ENCODE measurements at regions not wholly inside any gene's neighbourhood (a gene's known extent, or its start where the extent isn't known, plus 50 kb on each side); places are given as distances from the start of the nearest gene placed in this dataset.

GRCh38 chr3:22471557-22471956 lies 720.5 kb upstream of the ZNF385D start:
- Histone ChIP-seq H3K4me1 (no peaks in the 10 kb centered on the region), H3K9me3 (no peaks in the 10 kb centered on the region), H3K27ac (no peak overlapping the region), H3K4me2 (no peak overlapping the region), H3K4me3 (no peak overlapping the region)
- ATAC-seq (no peak), DNase-seq (ENCODE audit: low read depth in 1 of 2, low spot score in 1 of 2) (no peak), FAIRE-seq (no peak)
- POLR2A ChIA-PET, result no interaction called here
- TF ChIP-seq ATOH8 (CRISPR knock-in tag; IDR thresholded peaks at IDR 0.05; ENCODE audit: low read depth) (no peak), EHF (CRISPR knock-in tag; IDR thresholded peaks at IDR 0.05) (no peak), NPAS2 (CRISPR knock-in tag; IDR thresholded peaks at IDR 0.05; ENCODE audit: borderline replicate concordance) (no peak), RAD21 (conservative IDR thresholded peaks at IDR 0.05 in 1 of 2, IDR thresholded peaks at IDR 0.05 in 1 of 2) (no peak)
- CTCF ChIA-PET, result no interaction called here
- WGBS (ENCODE audit: missing lambda C conversion rate), result 0% methylated on average over 4 of the region's 4 CpGs

GRCh38 chr3:22474706-22475445 lies 723.9 kb upstream of the ZNF385D start:
- POLR2A ChIA-PET, result no interaction called here
- H3K4me1 ChIP-seq, result no peaks in the 10 kb centered on the region
- FAIRE-seq (no peak), DNase-seq (ENCODE audit: low read depth in 1 of 2, low spot score in 1 of 2) (no peak), ATAC-seq (no peak)
- WGBS (ENCODE audit: missing lambda C conversion rate), result 43% methylated on average over 8 of the region's 8 CpGs
- no peak overlapping the region for H3K4me3 ChIP-seq
- H3K27ac ChIP-seq, result no peak overlapping the region
- TF ChIP-seq, protein P1, sequence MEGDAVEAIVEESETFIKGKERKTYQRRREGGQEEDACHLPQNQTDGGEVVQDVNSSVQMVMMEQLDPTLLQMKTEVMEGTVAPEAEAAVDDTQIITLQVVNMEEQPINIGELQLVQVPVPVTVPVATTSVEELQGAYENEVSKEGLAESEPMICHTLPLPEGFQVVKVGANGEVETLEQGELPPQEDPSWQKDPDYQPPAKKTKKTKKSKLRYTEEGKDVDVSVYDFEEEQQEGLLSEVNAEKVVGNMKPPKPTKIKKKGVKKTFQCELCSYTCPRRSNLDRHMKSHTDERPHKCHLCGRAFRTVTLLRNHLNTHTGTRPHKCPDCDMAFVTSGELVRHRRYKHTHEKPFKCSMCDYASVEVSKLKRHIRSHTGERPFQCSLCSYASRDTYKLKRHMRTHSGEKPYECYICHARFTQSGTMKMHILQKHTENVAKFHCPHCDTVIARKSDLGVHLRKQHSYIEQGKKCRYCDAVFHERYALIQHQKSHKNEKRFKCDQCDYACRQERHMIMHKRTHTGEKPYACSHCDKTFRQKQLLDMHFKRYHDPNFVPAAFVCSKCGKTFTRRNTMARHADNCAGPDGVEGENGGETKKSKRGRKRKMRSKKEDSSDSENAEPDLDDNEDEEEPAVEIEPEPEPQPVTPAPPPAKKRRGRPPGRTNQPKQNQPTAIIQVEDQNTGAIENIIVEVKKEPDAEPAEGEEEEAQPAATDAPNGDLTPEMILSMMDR (IDR thresholded peaks at IDR 0.05), result no peak
- no peak for TF ChIP-seq RNF2 (IDR thresholded peaks at IDR 0.05; ENCODE audit: borderline replicate concordance, low read depth)
- TF ChIP-seq, protein P2, sequence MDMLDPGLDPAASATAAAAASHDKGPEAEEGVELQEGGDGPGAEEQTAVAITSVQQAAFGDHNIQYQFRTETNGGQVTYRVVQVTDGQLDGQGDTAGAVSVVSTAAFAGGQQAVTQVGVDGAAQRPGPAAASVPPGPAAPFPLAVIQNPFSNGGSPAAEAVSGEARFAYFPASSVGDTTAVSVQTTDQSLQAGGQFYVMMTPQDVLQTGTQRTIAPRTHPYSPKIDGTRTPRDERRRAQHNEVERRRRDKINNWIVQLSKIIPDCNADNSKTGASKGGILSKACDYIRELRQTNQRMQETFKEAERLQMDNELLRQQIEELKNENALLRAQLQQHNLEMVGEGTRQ (IDR thresholded peaks at IDR 0.05), result no peak
- no peak for TF ChIP-seq PBX3 (IDR thresholded peaks at IDR 0.05)
- no peak for TF ChIP-seq CBX8 (IDR thresholded peaks at IDR 0.05)
- no peak for TF ChIP-seq CHD2 (IDR thresholded peaks at IDR 0.05; ENCODE audit: low read length, partially characterized antibody)
- no peak for TF ChIP-seq RAD21 (conservative IDR thresholded peaks at IDR 0.05 in 1 of 2, IDR thresholded peaks at IDR 0.05 in 1 of 2)
- TF ChIP-seq CBX2 (IDR thresholded peaks at IDR 0.05; ENCODE audit: borderline replicate concordance, low read depth), result no peak
- no peak for TF ChIP-seq MAFK (IDR thresholded peaks at IDR 0.05; ENCODE audit: partially characterized antibody)
- TF ChIP-seq KDM1A (IDR thresholded peaks at IDR 0.05; ENCODE audit: low read depth), result no peak
- TF ChIP-seq ZFP36 (IDR thresholded peaks at IDR 0.05; ENCODE audit: borderline replicate concordance, partially characterized antibody), result no peak
- TF ChIP-seq ESRRA (IDR thresholded peaks at IDR 0.05; ENCODE audit: borderline replicate concordance, low read length), result no peak
- TF ChIP-seq RARB (CRISPR knock-in tag; IDR thresholded peaks at IDR 0.05), result no peak
- TF ChIP-seq ZSCAN20 (CRISPR knock-in tag; IDR thresholded peaks at IDR 0.05), result no peak
- TF ChIP-seq BHLHE40 (IDR thresholded peaks at IDR 0.05; ENCODE audit: low read depth, low read length), result no peak
- H3K9me3 ChIP-seq, result no peaks in the 10 kb centered on the region
- no peak overlapping the region for H3K4me2 ChIP-seq
- CTCF ChIA-PET, result no interaction called here

DNA sequence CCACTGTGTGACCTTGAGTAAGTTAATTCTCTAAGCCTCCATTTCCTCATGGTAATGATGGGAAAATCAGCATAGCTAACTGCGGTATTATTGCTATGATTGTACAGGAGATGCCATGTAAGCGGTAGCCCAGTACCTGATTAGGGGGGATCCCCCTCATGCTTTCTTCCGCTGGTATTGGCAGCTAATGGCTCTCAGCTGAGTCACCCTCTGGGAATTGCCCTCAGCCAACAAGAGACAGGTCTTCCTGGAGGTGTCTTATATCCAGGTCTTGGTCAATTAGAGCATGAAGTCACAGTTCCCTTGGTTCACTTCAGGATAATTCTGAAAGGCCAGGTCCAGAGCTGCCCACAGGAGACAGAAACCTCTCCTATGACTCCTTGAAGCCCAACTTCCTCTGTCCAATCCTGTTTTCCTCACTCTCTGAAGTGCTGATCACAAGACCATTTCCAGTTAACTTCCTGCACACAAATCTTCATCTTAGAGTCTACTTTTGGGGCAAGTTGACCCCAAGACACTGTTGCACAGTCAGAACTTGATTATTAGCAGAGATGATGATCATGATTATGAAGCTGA lies 724.7 kb upstream of the ZNF385D start:
- 37% methylated on average over 3 of the region's 3 CpGs for WGBS (ENCODE audit: missing lambda C conversion rate)
- FAIRE-seq, result no peak
- H3K27ac ChIP-seq, result no peak overlapping the region
- ATAC-seq, result no peak
- no peaks in the 10 kb centered on the region for H3K9me3 ChIP-seq
- H3K4me3 ChIP-seq, result no peak overlapping the region
- no peaks in the 10 kb centered on the region for H3K4me1 ChIP-seq
- no peak for DNase-seq (ENCODE audit: low read depth in 1 of 2, low spot score in 1 of 2)
- POLR2A ChIA-PET, result no interaction called here
- CTCF ChIA-PET, result no interaction called here
- H3K4me2 ChIP-seq, result no peak overlapping the region
- TF ChIP-seq NFE2L2 (conservative IDR thresholded peaks at IDR 0.05; ENCODE audit: low read length), result no peak
- TF ChIP-seq TP53 (CRISPR knock-in tag; IDR thresholded peaks at IDR 0.05), result no peak
- TF ChIP-seq SMC3 (IDR thresholded peaks at IDR 0.05), result no peak
- TF ChIP-seq JUN (IDR thresholded peaks at IDR 0.05), result no peak
- no peak for TF ChIP-seq REST (IDR thresholded peaks at IDR 0.05)
- no peak for TF ChIP-seq RAD21 (conservative IDR thresholded peaks at IDR 0.05 in 1 of 2, IDR thresholded peaks at IDR 0.05 in 1 of 2)
- TF ChIP-seq JUNB (IDR thresholded peaks at IDR 0.05), result no peak
